ENCODE measurements at regions not wholly inside any gene's neighbourhood (a gene's known extent, or its start where the extent isn't known, plus 50 kb on each side); places are given as distances from the start of the nearest gene placed in this dataset.

DNA sequence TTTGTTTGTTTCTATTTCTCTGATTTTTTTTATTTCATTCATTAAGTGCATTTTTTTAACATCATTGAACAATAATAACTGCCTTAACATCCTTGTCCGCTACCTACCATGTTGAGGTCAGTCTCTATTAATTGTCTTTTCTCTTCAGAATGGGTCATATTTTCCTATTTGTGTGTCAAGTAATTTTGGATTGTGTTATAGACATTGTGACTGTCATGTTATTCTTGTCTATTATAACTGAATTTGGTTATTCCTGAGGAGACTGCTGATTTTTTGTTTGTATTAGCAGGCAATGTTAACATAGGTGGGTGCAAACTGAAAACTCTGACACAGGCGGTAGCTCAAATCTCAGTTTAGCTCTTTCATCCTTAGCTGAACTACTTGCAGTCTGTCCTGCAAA, 169.9 kb downstream of the DICER1 start:
- no peak overlapping the region for H3K27ac Mint-ChIP-seq (ENCODE audit: low read depth)
- ATAC-seq (replicated peaks; ENCODE audit: extremely low read depth, poor library complexity, severe bottlenecking) (no peak), DNase-seq (ENCODE audit: low spot score in 2 of 2) (no peak)
- H3K27me3 Mint-ChIP-seq, result peaks cover 52% of the 10 kb centered on the region
- H3K4me3 Mint-ChIP-seq, result no peak overlapping the region
- no peaks in the 10 kb centered on the region for H3K36me3 Mint-ChIP-seq (ENCODE audit: insufficient read depth)
- no peaks in the 10 kb centered on the region for H3K4me1 Mint-ChIP-seq
- H3K9me3 Mint-ChIP-seq, result peaks cover 6% of the 10 kb centered on the region

DNA sequence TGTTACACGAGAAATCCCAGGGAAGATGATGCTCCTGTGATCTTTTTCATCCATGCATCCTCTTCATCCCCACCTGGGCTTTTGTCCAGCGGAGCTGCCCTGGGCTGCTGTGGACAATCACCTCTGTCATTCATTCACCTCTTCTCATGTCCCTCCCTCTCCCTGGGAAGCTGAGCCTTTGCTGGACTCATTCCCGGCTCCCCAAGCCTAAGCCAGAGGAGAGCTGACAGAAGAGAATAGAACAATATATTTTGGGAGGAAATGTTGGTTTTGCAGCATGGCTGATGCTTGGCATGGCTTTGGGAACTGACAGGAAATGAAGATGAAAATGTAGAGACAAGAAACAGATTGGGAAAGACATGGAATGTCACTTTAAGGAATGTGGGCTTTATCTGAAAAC, 177.4 kb downstream of the DICER1 start:
- H3K4me1 Mint-ChIP-seq, result no peaks in the 10 kb centered on the region
- DNase-seq (ENCODE audit: low spot score in 2 of 2), result no peak
- no peak for ATAC-seq (replicated peaks; ENCODE audit: extremely low read depth, poor library complexity, severe bottlenecking)
- H3K36me3 Mint-ChIP-seq (ENCODE audit: insufficient read depth), result no peaks in the 10 kb centered on the region
- H3K27me3 Mint-ChIP-seq, result peaks cover 68% of the 10 kb centered on the region
- no peak overlapping the region for H3K4me3 Mint-ChIP-seq
- H3K27ac Mint-ChIP-seq (ENCODE audit: low read depth), result no peak overlapping the region
- no peaks in the 10 kb centered on the region for H3K9me3 Mint-ChIP-seq

DNA sequence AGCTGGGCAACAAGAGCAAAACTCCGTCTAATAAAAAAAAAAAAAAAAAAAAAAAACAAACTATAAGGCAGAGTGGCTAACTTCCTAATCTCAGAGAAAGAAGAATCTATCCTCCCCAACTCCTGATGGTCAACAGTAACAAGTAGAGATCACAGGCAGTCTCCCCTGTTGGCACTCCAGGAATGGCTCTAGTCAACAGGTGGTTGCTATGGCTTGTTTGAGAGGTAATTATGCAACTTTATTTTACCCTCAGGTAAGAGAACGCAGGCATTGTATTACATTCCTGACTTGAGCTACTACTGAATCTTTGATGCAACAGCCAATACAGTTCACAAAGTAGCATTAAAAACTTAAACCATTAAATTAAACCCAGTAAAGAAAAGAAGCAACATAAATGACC, 180.3 kb downstream of the DICER1 start:
- H3K4me3 Mint-ChIP-seq, result no peak overlapping the region
- ATAC-seq (replicated peaks; ENCODE audit: extremely low read depth, poor library complexity, severe bottlenecking) (no peak), DNase-seq (ENCODE audit: low spot score in 2 of 2) (no peak)
- peaks cover 68% of the 10 kb centered on the region for H3K27me3 Mint-ChIP-seq
- no peaks in the 10 kb centered on the region for H3K9me3 Mint-ChIP-seq
- no peak overlapping the region for H3K27ac Mint-ChIP-seq (ENCODE audit: low read depth)
- no peaks in the 10 kb centered on the region for H3K4me1 Mint-ChIP-seq
- no peaks in the 10 kb centered on the region for H3K36me3 Mint-ChIP-seq (ENCODE audit: insufficient read depth)

DNA sequence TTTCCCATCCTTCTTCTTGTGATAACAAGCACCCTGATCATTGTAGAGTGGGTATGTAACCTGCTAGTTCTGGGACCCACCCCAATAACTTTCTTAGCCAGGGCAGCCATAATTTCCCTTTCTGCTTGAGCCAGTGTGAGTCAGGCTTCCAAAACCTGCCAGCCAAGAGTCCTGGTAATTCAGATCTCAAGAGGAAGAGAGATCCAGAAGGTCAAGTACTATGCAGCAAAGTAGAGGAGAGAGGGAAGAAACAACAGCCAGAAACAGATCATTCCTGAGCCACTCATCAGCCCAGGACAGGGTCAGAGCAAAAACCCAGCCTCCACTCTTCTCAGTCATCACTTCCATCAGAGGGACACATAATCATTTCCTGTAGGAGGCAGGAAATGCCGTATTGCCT, 182.0 kb downstream of the DICER1 start:
- no peak for ATAC-seq (replicated peaks; ENCODE audit: extremely low read depth, poor library complexity, severe bottlenecking)
- H3K36me3 Mint-ChIP-seq (ENCODE audit: insufficient read depth), result no peaks in the 10 kb centered on the region
- no peaks in the 10 kb centered on the region for H3K4me1 Mint-ChIP-seq
- peaks cover 66% of the 10 kb centered on the region for H3K27me3 Mint-ChIP-seq
- H3K4me3 Mint-ChIP-seq, result no peak overlapping the region
- no peak for DNase-seq (ENCODE audit: low spot score in 2 of 2)
- H3K9me3 Mint-ChIP-seq, result no peaks in the 10 kb centered on the region
- H3K27ac Mint-ChIP-seq (ENCODE audit: low read depth), result no peak overlapping the region

DNA sequence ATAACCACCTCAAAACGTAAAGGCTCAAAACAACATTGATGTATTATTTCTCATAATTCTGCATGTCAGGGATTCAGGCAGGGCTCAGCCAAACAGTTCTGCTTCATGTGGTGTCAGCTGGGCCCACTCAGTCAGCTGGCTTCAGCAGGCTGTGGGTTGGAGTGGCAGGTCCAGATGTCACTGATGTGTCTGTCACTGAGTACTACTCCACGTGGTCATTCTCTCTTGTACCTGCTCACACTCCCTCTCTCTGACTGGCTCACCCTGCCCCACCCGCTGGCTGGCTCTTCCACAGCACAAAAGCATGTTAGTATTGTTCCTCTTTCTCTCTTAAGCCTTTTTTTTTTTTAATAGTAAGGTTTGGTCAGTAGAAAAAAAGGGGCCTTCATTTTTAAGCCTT, 182.4 kb downstream of the DICER1 start:
- Mint-ChIP-seq H3K4me3 (no peak overlapping the region), H3K27me3 (peaks cover 62% of the 10 kb centered on the region), H3K4me1 (no peaks in the 10 kb centered on the region), H3K27ac (ENCODE audit: low read depth) (no peak overlapping the region), H3K9me3 (no peaks in the 10 kb centered on the region), H3K36me3 (ENCODE audit: insufficient read depth) (no peaks in the 10 kb centered on the region)
- ATAC-seq (replicated peaks; ENCODE audit: extremely low read depth, poor library complexity, severe bottlenecking), result no peak
- no peak for DNase-seq (ENCODE audit: low spot score in 2 of 2)

DNA sequence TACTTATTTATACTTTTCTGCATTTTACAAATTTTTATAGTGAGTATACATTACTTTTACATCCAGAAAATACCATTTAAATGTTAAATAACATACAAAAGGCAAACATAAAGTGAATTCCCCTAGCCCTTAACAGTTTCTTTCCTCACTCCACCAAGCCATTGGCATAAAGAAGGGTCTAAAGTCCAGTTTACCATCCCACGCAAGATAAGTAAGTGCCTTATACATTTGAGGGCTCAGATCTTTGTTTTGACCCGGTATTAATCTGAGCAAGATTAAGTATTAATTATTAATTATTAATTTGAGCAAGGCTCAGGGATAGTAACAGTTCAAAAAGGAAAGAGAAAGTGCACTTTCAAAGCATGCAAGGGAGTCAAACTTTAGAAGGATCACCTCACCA, 182.9 kb downstream of the DICER1 start:
- H3K36me3 Mint-ChIP-seq (ENCODE audit: insufficient read depth), result no peaks in the 10 kb centered on the region
- no peak for ATAC-seq (replicated peaks; ENCODE audit: extremely low read depth, poor library complexity, severe bottlenecking)
- peaks cover 57% of the 10 kb centered on the region for H3K27me3 Mint-ChIP-seq
- H3K27ac Mint-ChIP-seq (ENCODE audit: low read depth), result no peak overlapping the region
- H3K4me3 Mint-ChIP-seq, result no peak overlapping the region
- no peaks in the 10 kb centered on the region for H3K4me1 Mint-ChIP-seq
- H3K9me3 Mint-ChIP-seq, result no peaks in the 10 kb centered on the region
- no peak for DNase-seq (ENCODE audit: low spot score in 2 of 2)

DNA sequence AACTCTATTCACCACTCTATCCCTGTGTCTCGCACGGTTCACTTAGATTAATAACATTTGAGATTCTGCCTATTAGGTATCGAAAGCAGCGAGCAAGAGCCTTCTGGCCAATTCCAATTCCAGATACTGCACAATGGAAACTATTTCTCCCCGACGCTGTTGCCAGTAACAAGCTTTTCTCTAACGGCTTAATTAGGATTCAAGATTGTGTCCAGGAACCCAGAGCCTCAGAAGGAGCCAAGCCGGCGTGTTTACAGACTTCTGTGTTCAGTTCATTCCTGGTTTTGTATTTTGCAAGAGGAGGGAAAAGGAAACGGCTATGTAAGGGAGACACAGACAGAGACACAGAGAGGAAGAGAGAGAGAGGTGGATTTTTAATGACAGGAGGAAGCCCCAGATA, 185.6 kb downstream of the DICER1 start:
- no peak overlapping the region for H3K27ac Mint-ChIP-seq (ENCODE audit: low read depth)
- ATAC-seq (replicated peaks; ENCODE audit: extremely low read depth, poor library complexity, severe bottlenecking) (no peak), DNase-seq (ENCODE audit: low spot score in 2 of 2) (no peak)
- H3K27me3 Mint-ChIP-seq, result peaks cover 53% of the 10 kb centered on the region
- no peak overlapping the region for H3K4me3 Mint-ChIP-seq
- no peaks in the 10 kb centered on the region for H3K4me1 Mint-ChIP-seq
- no peaks in the 10 kb centered on the region for H3K36me3 Mint-ChIP-seq (ENCODE audit: insufficient read depth)
- no peaks in the 10 kb centered on the region for H3K9me3 Mint-ChIP-seq

DNA sequence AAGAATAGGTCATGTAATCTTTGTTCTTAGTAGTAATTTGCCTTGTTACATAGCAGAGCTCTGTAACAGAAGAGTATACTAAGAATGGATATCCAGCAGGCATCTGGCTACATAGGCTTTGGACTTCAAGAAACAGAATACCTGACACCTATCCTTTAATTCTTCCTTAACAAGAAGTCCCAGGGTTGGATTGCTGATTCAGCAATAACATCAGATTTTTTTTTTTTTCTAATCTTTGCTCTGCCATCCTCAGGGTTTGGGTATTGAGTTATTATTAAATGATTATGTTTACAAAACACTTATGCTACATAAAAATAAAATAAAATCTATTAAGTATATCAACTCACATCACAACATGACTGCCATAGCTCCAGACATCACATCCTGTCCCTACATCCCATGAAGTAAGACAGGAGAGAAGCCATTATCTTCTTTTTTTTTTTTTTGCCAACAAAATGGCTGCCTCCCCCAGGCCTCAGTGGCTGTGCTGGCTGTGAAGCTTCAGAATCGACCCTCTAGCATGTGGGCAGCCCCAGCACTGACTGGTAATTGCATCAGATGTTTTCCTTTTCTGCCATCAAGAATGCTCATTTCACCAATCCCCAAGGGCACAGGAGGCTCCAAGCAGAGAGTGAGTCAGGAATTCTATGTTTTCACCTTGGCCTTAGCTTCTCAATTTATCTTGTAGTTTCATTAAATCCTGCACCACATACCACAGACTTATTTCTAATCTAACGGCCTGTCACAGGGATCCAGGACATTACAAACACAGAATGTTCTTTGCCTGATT, 186.2 kb downstream of the DICER1 start:
- H3K27ac Mint-ChIP-seq (ENCODE audit: low read depth), result no peak overlapping the region
- ATAC-seq (replicated peaks; ENCODE audit: extremely low read depth, poor library complexity, severe bottlenecking) (no peak), DNase-seq (ENCODE audit: low spot score in 2 of 2) (no peak)
- peaks cover 53% of the 10 kb centered on the region for H3K27me3 Mint-ChIP-seq
- no peaks in the 10 kb centered on the region for H3K36me3 Mint-ChIP-seq (ENCODE audit: insufficient read depth)
- no peak overlapping the region for H3K4me3 Mint-ChIP-seq
- no peaks in the 10 kb centered on the region for H3K4me1 Mint-ChIP-seq
- H3K9me3 Mint-ChIP-seq, result no peaks in the 10 kb centered on the region

DNA sequence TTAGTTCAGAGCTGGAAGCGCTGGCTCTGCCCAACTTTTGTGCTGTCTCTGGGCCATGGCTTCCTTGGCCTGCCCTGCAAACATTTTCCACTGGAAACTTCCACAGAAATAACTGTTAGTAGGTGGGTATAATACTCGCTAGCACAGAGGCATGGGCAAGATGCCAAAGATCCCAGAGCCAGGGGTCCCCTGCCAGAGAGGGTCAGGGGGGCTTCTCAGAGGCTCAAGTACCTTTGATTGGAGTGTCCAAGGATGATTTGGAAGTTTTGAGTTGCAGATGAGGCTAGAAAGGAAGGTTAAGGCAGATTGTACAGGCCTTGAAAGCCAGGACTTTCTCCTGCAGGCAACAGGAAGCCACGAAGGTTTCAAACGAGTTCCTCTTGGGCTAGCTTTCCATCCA, 187.6 kb downstream of the DICER1 start:
- H3K27me3 Mint-ChIP-seq, result peaks cover 42% of the 10 kb centered on the region
- H3K4me3 Mint-ChIP-seq, result no peak overlapping the region
- H3K27ac Mint-ChIP-seq (ENCODE audit: low read depth), result no peak overlapping the region
- no peaks in the 10 kb centered on the region for H3K36me3 Mint-ChIP-seq (ENCODE audit: insufficient read depth)
- ATAC-seq (replicated peaks; ENCODE audit: extremely low read depth, poor library complexity, severe bottlenecking) (no peak), DNase-seq (ENCODE audit: low spot score in 2 of 2) (no peak)
- H3K9me3 Mint-ChIP-seq, result no peaks in the 10 kb centered on the region
- no peaks in the 10 kb centered on the region for H3K4me1 Mint-ChIP-seq

DNA sequence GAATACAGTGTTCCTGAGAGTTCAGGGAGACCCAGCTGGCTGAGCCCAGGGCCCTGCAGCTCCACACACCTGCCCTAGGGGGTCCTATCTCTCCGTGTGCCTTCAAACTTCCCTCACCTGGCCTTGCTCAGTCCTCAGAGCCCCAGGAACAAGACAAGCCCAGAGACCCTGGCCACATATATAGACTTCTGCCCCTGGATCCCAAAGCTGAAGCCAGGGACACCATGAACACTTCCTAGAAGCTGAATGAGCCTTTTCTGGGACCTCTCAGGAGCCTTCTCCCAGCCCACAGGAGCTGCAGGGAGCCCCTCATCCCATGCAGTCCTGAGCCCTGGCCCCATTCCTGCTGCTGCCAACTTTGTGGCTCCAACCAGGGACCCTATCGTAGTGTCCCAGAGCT, 190.5 kb downstream of the DICER1 start:
- no peaks in the 10 kb centered on the region for H3K4me1 Mint-ChIP-seq
- no peak for ATAC-seq (replicated peaks; ENCODE audit: extremely low read depth, poor library complexity, severe bottlenecking)
- DNase-seq (ENCODE audit: low spot score in 2 of 2), result no peak
- H3K36me3 Mint-ChIP-seq (ENCODE audit: insufficient read depth), result no peaks in the 10 kb centered on the region
- H3K4me3 Mint-ChIP-seq, result no peak overlapping the region
- H3K9me3 Mint-ChIP-seq, result no peaks in the 10 kb centered on the region
- H3K27me3 Mint-ChIP-seq, result peaks cover 35% of the 10 kb centered on the region
- H3K27ac Mint-ChIP-seq (ENCODE audit: low read depth), result no peak overlapping the region

DNA sequence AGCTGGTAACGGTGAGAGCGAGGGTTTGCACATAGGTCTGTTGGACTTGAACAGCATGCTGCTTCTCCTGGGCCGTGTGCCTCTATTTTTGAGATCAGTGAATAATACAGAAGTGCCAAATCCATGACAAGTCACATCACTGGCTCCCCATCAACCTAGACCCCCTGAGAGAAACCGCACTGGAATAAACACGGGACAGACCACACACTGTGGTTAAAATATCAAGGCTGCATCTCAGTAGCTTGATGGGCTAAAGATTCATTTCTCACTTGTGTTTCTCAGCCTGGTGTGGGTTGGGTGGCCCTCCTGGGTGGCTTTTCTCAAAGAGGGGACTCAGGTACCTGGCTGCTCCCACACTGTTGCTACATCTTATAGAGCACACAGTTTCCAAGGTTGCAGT, 191.0 kb downstream of the DICER1 start:
- ATAC-seq (replicated peaks; ENCODE audit: extremely low read depth, poor library complexity, severe bottlenecking), result no peak

DNA sequence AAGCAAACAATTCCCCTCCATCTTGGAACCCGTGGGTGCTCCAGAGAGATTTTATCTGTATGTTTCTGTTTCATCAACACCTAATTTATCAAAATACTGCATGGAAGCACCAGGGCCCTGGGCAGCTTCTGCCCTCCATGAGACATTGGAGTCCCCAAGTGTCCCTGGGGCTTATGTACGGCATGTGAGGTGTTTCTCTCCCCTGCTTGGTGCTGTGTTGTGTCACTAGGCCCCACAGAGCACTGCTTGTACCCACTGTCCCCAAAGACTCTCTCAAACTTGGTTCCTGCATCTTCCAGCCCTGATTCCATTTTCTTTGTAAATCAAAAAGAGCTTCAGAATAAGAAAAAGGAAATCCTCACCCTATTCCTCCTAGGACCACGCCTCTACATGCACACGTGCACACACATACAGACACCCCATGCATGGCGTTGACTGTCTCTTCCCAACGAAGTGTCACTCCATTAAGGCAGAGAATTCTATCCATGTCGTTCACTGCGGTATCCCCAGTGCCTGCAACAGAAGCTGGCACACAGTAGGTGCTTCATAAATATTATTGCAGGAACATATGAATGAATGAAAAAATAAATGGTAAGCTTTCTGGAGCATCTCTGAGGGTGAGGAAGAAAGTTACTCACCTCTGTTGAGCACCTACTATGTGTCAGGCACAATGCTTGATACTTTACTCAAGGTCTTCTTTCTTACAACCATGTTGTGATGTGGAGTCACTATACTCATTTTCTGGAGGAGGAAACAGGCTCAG, 191.6 kb downstream of the DICER1 start:
- Mint-ChIP-seq H3K27ac (ENCODE audit: low read depth) (no peak overlapping the region), H3K9me3 (no peaks in the 10 kb centered on the region), H3K36me3 (ENCODE audit: insufficient read depth) (no peaks in the 10 kb centered on the region), H3K4me1 (no peaks in the 10 kb centered on the region), H3K4me3 (no peak overlapping the region), H3K27me3 (peaks cover 31% of the 10 kb centered on the region)
- ATAC-seq (replicated peaks; ENCODE audit: extremely low read depth, poor library complexity, severe bottlenecking) (no peak), DNase-seq (ENCODE audit: low spot score in 2 of 2) (no peak)

More for the DNA sequence above, 191.0 kb downstream of the DICER1 start:
- DNase-seq (ENCODE audit: low spot score in 2 of 2), result no peak
- H3K9me3 Mint-ChIP-seq, result no peaks in the 10 kb centered on the region
- no peaks in the 10 kb centered on the region for H3K4me1 Mint-ChIP-seq
- H3K27me3 Mint-ChIP-seq, result peaks cover 32% of the 10 kb centered on the region
- no peak overlapping the region for H3K4me3 Mint-ChIP-seq
- H3K36me3 Mint-ChIP-seq (ENCODE audit: insufficient read depth), result no peaks in the 10 kb centered on the region
- no peak overlapping the region for H3K27ac Mint-ChIP-seq (ENCODE audit: low read depth)

DNA sequence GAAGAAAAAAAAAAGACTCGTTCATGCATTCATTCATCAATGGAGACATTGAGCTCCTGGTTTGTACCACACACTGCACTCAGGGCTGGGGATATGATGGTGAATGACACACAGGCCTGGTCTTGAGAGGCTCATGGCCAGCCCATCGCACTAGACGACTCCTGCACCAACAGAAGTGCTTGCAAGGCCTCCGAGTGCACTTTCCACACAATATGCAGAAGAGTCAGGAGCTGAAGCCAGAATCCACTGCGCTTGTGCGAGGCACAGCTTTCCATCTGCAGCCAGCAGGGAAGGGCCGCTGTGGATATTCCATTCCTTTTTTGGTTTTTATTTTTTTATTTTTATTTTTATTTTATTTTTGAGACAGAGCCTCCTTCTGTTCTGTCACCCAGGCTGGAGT, 192.4 kb downstream of the DICER1 start:
- Mint-ChIP-seq H3K36me3 (ENCODE audit: insufficient read depth) (no peaks in the 10 kb centered on the region), H3K9me3 (no peaks in the 10 kb centered on the region), H3K27me3 (peaks cover 39% of the 10 kb centered on the region), H3K4me1 (no peaks in the 10 kb centered on the region), H3K4me3 (no peak overlapping the region), H3K27ac (ENCODE audit: low read depth) (no peak overlapping the region)
- no peak for ATAC-seq (replicated peaks; ENCODE audit: extremely low read depth, poor library complexity, severe bottlenecking)
- DNase-seq (ENCODE audit: low spot score in 2 of 2), result no peak
